Medulla oblongata (tissue), 1 donor: ENCODE measurements at regions not wholly inside any gene's neighbourhood (a gene's known extent, or its start where the extent isn't known, plus 50 kb on each side); places are given as distances from the start of the nearest gene placed in this dataset.
A peak's percentile ranks its signal among the peaks of the same experiment; 100 is the strongest.
"Not testable (repeated sequence)": the region's sequence is repeated elsewhere in the genome, so short reads cannot be mapped to it uniquely, and the experiment has no call there.

Source experiments
- DNase-seq: peaks from one replicate; pipeline ENCODE4 v3.0.0-alpha.2; 2015; ENCODE audit errors: extremely low spot score

DNA sequence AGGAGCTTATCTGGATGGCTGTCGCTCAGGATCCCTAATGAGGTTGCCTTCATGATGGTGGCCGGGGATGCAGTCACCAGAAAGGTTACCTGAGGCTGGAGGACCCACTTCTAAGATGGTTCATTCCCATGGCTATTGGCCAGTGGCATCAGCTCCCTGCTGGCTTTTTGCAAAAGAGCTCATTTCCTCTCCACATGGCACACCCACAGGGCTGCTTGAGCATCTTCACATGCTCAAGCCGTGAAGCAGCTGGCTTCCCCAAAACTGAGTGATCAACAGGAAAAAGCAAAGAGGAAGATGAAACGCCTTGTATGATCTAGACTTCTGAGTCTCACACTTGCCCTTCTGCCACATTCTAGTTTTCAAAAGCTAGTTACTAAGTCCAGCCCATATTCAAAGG lies 124.6 kb upstream of the CXADR start:
- DNase-seq: peak; percentile 92

DNA sequence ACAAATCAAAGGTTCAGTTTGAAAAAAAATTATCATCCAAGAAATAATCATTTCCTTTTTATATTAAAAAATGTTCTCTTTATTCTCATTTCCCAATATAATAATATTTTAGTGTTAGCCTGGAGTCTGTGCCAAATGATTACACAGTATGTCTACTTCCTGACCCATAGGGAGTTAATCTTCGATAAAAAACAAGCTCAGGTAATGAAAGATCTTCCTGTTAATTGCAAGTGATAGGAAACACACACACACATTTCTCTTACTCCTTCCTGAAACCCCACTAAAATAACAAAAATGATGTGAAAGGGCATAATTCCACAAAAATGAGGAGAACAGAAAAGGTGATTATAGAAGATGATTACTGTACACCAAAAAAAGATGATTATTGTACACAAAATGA lies 123.5 kb upstream of the CXADR start:
- DNase-seq: no peak

DNA sequence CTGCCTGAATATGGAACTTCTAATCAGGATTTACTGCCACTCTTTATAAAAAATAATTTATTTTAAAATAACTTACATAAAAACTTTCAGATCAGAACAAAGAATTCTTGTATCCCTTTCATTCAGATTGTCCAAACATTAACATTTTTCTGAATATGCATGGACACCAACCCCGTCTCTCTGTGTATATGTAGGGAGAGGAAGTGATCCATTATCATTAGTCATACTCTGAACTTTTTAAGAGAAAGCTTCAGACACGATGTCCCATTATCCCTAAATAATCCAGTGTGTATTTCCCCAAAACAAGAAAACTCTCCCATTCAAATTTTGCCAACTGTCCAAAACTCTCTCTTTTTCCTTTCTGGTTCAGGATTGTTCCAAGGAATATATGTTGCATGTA lies 122.3 kb upstream of the CXADR start:
- no peak for DNase-seq

DNA sequence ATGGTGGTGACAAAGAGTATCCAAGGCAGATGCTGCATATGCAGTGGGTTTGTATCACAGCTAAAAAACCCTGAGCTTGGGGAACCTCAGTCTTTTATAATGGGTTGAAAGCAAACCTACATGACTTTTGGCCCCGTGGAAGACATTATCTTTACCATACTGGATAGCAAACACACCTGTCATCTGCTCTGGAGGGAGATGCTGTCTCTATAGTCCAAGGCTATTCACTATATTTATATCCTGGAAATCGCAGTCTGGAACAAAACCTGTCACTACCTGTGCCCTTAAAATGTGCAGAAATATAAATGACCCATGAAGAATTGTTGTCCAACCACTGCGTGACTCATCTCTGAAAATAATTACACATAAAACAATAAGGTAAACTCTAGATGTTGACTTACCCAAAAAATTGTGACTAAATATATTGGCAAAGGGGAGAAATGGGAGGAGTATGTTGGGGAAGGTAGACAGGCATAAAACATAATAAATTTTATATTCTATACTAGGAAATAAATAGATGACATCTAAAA lies 121.0 kb upstream of the CXADR start:
- DNase-seq: no peak

DNA sequence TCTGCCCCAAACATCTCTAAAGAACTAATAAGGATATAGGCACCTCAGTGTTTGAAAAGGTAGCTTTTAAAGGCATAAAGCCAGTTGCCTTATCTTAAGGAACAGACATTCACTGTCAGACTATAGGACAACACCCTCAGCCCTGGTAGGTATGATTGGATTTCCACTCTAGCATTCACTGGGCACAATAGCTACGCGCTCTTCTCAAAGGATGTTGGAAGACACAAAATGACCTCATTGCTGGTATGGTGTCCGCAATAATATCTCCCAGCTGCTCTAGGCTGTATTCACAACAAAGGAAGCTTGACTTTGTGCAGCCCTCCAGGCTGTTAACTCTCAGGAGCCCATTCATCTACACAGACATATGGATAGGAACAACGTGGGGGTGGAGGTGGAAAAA lies 119.4 kb upstream of the CXADR start:
- no peak for DNase-seq

DNA sequence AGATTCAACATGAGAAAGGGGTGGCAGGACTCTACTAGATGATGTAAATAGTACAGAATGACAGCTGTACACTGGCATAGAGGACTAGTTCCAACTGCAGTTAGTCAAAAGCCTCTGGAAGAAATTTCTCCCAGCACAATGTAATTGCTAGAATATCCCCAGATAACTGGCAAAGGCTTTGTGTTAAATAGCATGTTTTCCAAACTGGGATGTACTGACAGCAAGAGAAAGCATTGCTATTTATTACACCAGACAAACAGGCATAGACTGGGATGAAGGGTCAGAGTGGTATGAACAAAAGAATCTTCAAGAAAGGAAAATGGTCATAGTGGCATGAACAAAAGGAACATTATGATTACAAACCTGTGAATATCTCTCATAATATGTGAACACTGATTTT lies 115.9 kb upstream of the CXADR start:
- no peak for DNase-seq

DNA sequence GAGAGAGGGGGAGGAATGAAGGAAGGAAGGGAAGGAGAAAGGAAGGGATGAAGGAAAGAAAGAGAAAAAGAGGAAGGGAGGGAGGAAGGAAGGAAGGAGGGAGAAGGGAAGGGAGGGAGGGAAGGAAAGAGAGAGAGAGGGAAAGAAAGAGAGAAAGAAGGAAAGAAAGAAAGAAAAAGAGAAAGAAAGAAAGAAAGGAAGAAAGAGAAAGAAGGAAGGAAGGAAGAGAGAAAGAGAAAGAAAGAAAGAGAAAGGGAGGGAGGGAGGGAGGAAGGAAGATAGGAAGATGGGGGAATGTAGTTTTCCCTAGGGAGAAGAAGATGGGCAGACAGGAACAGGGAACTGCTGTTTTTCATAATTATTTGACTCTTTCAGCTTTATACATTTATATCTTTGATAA lies 115.1 kb upstream of the CXADR start:
- DNase-seq: no peak

DNA sequence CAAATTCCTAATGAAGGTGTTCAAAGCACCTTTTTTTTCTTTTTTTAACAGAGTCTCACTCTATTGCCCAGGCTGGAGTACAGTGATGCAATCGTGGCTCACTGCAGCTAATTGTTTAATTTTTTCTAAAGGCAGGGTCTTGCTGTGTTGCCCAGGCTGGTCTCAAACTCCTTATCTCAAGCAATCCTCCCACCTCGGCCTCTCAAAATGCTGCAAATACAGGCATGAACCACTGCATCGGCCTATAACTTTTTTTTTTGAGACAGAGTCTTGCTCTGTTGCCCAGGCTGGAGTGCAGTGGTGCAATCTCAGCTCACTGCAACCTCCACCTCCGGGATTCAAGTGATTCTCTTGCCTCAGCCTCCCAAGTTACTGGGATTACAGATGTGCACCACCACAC lies 113.9 kb upstream of the CXADR start:
- not testable (repeated sequence) for DNase-seq

DNA sequence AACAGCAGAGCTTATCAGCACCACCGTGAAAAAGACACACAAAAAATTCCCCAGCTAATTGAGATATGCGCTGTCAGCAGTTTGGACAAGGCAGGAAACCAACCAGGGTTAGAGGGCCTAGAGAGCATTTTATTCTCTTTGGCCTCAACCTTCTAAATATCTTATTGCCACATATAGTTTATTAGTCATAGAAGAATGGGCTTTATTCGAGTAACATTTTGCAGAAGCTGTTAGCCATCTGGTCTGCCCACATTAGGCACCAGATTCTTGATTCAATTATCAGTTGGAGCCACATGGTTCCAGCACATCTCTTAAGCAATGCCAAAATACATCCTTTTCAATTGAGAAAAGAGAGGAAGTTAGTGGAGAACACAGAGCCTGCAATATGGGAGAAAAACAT lies 109.9 kb upstream of the CXADR start:
- DNase-seq: no peak

DNA sequence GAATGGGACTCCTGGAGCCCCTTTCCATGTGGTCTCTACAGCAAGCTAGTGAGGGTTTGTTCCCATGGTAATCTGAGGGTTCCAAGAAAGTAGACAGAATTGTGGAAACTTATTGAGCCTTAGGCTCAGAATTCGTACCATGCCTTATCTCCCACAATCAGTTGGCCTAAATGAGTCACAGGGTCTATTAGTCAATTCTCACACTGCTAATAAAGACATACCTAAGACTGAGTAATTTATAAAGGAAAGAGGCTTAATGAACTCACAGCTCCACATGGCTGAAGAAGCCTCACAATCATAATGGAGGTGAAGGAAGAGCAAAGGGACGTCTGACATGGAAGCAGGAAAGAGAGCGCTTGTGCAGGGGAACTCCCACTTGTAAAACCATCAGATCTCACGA lies 106.6 kb upstream of the CXADR start:
- DNase-seq: no peak

DNA sequence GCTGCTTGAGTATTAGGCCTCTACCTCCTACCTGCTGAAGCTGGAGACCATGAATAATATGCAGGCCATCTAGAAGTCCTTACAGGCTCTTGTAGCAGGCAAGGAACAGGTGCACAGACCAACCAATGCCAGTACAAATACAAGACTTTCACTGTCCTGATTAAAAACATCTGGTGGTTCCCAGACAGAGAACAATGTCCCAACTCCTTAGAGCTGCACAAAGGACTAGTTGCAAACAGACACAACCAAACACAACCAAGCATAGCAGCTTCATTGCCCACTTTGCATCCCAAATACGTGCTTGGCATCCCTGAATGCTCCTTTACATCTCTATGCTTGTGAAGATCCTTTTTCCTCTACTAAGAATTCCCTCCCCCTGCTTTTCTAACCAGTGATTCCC lies 98.1 kb upstream of the CXADR start:
- peak; percentile 81 for DNase-seq

DNA sequence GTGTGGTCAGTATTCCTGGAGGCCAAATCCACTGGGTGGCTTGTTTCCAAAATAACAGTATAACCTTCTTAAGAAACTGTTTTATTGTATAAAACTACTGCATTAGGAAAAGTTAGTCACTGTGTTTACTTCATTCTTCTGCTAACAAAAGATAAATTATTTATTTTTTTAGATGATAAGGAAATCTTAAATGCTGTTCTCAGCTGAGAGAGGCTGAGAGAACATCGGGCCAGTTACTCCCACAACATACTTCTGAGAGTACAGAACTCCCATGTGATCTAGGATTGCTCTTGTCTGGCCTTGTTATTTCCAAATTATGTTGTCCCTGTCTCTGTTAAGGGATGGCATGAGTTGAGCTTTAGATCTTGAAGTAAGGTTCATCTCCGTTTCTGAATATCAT lies 96.7 kb upstream of the CXADR start:
- DNase-seq: no peak

DNA sequence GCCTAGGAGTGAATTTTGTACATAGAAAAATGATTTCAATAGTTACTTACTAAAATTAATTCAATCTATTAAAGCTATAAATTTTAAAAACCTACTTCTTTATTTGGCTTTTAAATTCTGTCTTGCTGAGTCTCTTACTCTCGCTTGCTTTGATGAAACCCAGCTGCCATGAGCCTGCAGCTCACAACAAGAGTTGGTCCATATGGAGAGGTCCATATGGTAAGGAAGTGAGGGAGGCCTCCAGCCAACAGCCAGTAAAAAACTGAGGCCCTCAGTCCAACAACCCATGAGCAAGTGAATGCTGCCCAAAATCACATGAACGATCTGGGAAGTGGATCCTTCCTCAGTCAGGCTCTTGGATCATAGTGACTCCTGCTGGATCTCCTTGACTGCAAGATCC lies 89.9 kb upstream of the CXADR start:
- DNase-seq: no peak

DNA sequence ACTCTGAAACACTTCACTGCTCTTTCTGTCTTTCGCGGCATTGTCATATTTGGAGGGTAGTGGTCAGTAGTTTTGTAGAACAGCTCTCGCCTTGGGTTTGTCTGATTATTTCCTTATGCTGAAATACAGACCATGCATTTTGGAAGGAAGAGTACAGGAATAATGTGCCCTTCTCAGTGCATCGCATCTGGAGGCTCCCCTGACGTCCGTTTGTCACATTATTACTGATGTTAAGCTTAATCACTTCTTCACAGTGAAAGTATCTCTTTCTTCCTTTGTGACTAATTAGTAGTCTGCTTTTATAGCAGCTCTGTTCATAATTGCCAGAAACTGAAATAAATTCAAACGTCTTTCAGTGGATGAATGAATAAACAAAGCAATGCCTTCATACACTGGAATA lies 85.7 kb upstream of the CXADR start:
- peak; percentile 84 for DNase-seq

DNA sequence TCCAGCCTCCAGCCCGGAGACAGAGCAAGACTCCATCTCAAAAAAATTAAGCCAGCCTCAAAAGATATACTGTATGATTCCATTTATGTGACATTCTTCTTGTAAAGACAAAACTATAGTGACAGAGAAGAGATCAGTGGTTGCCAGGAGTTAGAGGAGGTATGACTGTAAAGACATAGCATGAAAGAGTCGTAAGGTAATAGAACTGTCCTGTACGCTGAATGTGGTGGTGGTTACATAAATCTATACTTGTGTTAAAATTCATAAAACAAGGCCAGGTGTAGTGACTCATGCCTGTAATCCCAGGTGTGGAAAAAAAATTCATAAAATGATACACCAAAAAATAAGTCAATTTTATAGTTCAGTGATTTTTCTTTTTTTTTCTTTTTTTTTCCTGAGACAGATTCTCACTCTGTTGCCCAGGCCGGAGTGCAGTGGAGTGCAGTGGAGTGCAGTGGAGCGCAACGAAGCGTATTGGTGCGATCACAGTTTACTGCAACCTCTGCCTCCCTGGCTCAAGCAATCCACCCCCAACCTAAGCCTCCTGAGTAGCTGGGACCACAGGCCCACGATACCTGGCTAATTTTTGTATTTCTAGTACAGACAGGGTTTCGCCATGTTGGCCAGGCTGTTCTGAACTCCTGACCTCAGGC lies 84.9 kb upstream of the CXADR start:
- no peak for DNase-seq

DNA sequence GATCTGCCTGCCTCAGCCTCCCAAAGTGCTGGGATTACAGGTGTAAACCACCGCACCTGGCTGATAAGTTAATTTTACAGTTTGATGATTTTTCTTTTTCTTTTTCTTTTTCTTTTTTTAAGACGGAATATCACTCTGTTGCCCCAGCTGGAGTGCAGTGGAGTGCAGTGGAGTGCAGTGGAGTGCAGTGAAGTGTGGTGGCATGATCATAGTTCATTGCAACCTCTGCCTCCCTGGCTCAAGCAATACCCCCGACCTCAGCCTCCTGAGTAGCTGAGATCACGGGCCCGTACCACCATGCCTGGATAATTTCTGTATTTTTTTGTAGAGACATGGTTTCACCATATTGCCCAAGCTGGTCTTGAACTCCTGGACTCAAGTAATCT lies 84.4 kb upstream of the CXADR start:
- no peak for DNase-seq

DNA sequence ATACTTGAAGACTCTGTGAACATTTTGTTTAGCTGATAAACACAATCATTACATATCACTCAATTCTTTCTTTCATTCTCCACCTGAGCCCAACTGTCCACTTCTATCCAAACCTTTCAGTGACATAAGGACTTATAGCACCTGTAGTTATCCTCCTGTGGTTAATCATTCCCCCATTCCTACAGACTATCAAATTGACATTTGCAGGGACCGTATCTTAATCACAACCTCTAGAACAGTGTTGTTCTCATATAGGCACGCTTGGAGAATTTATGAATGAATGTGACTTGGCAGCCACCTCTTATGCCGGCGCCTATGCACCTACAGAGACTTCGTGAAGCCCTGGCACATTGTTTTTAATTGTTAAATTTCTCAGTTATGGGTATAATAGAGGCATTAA lies 83.9 kb upstream of the CXADR start:
- no peak for DNase-seq

DNA sequence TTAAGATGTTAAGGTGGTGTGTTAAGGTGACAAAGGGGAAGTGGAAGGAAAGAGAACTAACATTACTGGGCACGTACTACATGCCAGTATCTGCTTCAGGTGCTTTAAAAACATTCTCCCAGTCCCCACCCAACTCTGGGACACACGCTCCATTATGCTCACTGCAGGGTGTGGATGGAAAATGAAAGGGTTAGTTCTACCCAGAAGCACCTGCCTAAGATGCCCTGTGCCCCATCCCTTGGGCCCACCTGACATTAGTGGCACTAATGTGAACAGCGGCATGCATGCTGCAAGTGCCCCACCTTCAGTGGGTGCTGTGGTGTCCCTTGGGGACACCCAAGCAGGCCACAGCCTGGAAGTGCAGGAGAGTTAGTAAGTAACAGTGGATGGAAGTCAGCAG lies 82.9 kb upstream of the CXADR start:
- DNase-seq: no peak

DNA sequence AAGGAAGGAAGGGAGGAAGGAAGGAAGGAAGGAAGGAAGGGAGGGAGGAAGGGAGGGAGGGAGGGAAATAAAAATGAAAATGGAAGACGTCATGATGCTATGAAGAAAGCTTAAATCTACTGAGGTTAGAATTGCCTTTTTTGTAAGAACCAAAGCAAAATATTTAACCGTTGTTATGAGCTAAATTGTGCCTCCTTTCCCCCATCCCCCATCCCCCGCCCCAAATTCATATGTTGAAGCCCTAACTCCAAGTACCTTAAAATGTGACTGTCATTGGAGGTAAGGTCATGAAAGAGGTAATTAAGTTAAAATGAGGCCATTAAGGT lies 80.1 kb upstream of the CXADR start:
- no peak for DNase-seq

DNA sequence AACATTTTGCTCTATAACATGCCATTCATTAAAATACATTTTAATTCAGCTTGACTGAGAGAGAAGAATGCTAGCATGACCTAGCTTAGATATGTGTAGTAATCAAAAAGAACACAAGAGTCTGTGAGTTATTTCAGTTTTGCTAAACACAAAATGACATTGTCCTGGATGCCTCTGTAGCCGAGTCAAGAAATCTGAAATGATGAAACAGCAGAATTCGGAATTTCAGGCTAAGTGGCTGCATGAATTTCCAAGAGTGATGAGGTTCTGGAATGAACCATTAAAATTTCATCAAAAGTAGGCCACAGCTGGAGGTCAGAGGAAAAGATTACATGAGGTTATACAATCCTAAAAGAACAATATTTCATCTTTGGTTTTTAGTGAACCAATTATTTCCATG lies 79.1 kb upstream of the CXADR start:
- no peak for DNase-seq

DNA sequence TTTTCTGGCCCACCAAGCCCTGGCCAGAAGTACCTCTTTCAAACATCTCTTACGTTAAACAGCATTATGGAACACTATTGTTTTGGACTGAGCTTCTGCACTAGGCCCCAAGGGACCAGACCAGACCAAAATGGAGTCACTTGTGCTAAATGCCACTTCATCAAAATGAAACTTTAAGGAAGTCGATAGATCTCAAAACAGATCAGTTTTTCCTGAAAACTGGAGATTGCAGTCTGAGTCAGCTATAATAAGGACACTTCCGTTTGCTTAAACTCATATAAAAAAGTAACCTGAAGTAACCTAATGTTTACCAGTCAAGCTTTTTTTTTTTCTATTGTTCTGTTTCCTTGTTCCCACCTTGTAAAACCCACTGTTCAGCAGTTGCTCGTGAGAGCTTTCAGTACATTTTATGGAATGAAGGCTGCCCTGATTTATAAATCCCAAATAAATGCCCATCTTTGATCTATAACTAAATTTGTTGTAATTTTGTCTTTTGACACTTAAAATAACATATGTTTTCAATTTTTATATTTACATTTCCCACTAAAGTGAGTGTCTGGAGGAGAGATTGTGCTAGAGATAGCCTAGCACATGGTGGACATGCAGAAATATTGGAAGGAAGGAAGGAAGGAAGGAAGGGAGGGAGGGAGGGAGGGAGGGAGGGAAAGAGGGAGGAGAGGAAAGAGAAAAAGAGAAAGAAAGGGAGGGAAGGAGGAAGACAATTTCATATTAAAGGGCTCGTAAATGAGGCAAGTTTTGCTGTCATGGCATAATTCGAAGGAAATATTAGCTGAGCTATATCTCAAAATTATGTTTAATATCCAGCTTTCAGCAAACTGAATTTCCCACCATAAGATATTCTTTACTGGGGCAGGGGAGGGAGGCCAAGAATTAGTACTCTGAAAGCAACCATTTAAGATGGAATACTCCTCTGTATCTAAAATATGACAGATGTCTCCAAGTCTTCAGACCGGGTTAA lies 77.0 kb upstream of the CXADR start:
- DNase-seq: no peak

DNA sequence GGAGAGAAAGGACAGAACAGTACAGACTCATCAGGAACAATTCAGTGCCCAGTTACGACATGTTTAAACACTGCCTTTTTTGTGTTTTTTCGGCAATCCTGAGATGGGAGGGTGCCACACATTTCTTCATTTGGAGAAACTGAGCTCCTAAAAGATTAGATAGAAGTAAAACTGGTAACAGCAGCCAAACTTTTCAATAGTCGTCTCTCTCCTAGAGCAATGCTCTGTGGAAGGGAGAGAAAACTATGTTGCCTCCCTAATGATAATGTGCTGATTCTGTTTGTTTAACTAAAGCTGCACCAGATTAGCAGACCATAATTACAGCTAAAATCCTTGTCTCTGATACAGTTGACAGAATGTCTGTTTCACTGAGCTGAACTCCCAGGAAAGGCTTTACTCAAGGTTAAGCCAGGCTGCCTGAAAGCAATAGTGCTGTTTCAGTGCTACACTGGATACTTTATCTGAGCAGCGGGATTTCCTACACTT lies 76.2 kb upstream of the CXADR start:
- peak; percentile 54 for DNase-seq

DNA sequence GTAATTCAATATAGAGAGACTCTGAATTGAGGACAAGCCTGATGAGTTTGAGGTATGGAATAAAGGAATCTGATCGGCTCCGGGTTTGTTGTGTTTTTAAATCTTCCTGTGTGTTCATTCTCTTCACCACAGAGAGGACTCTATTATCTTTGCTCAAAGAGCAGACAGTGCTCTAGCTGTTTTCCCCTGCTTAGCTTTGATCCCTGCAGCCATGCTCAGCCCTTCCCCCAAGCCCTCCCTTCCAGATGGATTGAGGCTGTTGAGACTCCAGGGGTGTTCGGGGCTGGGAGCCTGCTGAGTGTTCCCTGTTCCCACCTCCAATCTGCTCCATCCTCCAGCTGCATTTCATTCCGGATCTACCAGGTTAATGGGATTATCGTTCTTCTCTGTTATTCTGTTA lies 74.2 kb upstream of the CXADR start:
- peak; percentile 69 for DNase-seq
